ENCODE measurements at regions not wholly inside any gene's neighbourhood (a gene's known extent, or its start where the extent isn't known, plus 50 kb on each side); places are given as distances from the start of the nearest gene placed in this dataset.

DNA sequence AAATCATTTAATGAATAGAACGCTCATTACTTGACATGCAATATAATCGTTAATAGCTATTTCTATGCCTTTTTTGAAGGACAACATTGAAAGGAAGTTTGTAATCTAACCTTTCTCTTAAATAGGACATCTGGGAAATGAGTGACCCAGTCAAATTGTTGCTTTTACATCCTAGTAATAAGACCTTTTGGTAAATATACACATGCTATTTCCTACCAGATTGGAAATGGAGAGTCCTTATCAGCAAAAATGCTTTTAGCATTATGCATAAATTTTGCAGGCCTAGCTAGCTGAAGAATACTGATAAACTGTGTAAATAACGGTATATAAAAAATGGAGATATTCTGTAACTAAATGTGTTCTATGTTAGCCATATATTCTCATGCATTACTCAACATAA, 567.3 kb upstream of the DSEL start:
- Histone ChIP-seq H3K27ac (no peak overlapping the region), H3K4me3 (no peak overlapping the region), H3K4me1 (ENCODE audit: insufficient read depth) (no peaks in the 10 kb centered on the region), H3K9me3 (ENCODE audit: low read depth) (no peaks in the 10 kb centered on the region), H3K36me3 (replicated peaks; ENCODE audit: insufficient read depth, low read depth) (no peaks in the 10 kb centered on the region), H3K9me2 (replicated peaks; ENCODE audit: insufficient read depth) (no peaks in the 10 kb centered on the region), H3K27me3 (no peaks in the 10 kb centered on the region), H2AFZ (no peak overlapping the region), H3K79me2 (no peaks in the 10 kb centered on the region), H3K4me2 (no peak overlapping the region), H4K20me1 (ENCODE audit: insufficient read depth, poor library complexity, severe bottlenecking) (no peaks in the 10 kb centered on the region)
- TF ChIP-seq EZH2phosphoT487 (IDR thresholded peaks at IDR 0.05; ENCODE audit: low read depth, severe bottlenecking, unreplicated experiment) (no peak), EZH2 (IDR thresholded peaks at IDR 0.05; ENCODE audit: borderline replicate concordance) (no peak), CTCF (IDR thresholded peaks at IDR 0.05; ENCODE audit: poor library complexity) (no peak)
- WGBS (ENCODE audit: low lambda C conversion rate, missing lambda C conversion rate): 82% methylated on average over 3 of the region's 3 CpGs
- no peak for DNase-seq (ENCODE audit: low spot score)

DNA sequence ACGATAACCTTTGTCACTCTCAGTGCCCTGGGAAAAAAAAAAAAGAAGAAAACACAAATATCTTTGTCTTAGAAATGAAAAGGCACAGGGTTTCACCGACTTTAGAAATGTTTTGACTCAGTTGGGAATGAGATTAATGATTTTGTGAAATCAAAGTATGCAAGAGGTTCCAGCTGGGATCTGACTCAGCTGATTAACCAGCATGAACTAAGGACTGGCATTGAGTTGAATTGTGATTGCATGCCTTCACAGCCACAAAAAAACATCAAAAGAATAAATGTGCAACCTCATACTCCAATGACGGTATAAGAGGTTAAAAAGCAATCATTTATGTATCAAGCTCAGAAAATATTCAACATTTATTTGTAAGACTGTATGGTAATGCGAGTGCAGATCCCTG, 566.6 kb upstream of the DSEL start:
- Histone ChIP-seq H3K4me1 (ENCODE audit: insufficient read depth) (no peaks in the 10 kb centered on the region), H3K4me3 (no peak overlapping the region), H3K27me3 (no peaks in the 10 kb centered on the region), H3K36me3 (replicated peaks; ENCODE audit: insufficient read depth, low read depth) (no peaks in the 10 kb centered on the region), H2AFZ (no peak overlapping the region), H3K4me2 (no peak overlapping the region), H3K9me3 (ENCODE audit: low read depth) (no peaks in the 10 kb centered on the region), H3K9me2 (replicated peaks; ENCODE audit: insufficient read depth) (no peaks in the 10 kb centered on the region), H4K20me1 (ENCODE audit: insufficient read depth, poor library complexity, severe bottlenecking) (no peaks in the 10 kb centered on the region), H3K27ac (no peak overlapping the region), H3K79me2 (no peaks in the 10 kb centered on the region)
- TF ChIP-seq CTCF (IDR thresholded peaks at IDR 0.05; ENCODE audit: poor library complexity) (no peak), EZH2phosphoT487 (IDR thresholded peaks at IDR 0.05; ENCODE audit: low read depth, severe bottlenecking, unreplicated experiment) (no peak), EZH2 (IDR thresholded peaks at IDR 0.05; ENCODE audit: borderline replicate concordance) (no peak)
- no peak for DNase-seq (ENCODE audit: low spot score)
- WGBS (ENCODE audit: low lambda C conversion rate, missing lambda C conversion rate): 86% methylated on average over 4 of the region's 4 CpGs

GRCh38 chr18:68072744-68073143, 556.2 kb upstream of the DSEL start:
- no peak overlapping the region for H2AFZ ChIP-seq
- 84% methylated on average over 7 of the region's 7 CpGs for WGBS (ENCODE audit: low lambda C conversion rate, missing lambda C conversion rate)
- no peaks in the 10 kb centered on the region for H3K27me3 ChIP-seq
- no peak overlapping the region for H3K4me3 ChIP-seq
- TF ChIP-seq CTCF (IDR thresholded peaks at IDR 0.05; ENCODE audit: poor library complexity): no peak
- TF ChIP-seq EZH2phosphoT487 (IDR thresholded peaks at IDR 0.05; ENCODE audit: low read depth, severe bottlenecking, unreplicated experiment): no peak
- no peak for TF ChIP-seq EZH2 (IDR thresholded peaks at IDR 0.05; ENCODE audit: borderline replicate concordance)
- H3K79me2 ChIP-seq: no peaks in the 10 kb centered on the region
- no peaks in the 10 kb centered on the region for H4K20me1 ChIP-seq (ENCODE audit: insufficient read depth, poor library complexity, severe bottlenecking)
- H3K27ac ChIP-seq: no peak overlapping the region
- no peak overlapping the region for H3K4me2 ChIP-seq
- no peaks in the 10 kb centered on the region for H3K9me2 ChIP-seq (replicated peaks; ENCODE audit: insufficient read depth)
- no peaks in the 10 kb centered on the region for H3K36me3 ChIP-seq (replicated peaks; ENCODE audit: insufficient read depth, low read depth)
- no peak for DNase-seq (ENCODE audit: low spot score)
- H3K9me3 ChIP-seq (ENCODE audit: low read depth): no peaks in the 10 kb centered on the region
- no peaks in the 10 kb centered on the region for H3K4me1 ChIP-seq (ENCODE audit: insufficient read depth)

- Histone ChIP-seq H3K27ac (no peak overlapping the region), H3K27me3 (no peaks in the 10 kb centered on the region), H4K20me1 (ENCODE audit: insufficient read depth, poor library complexity, severe bottlenecking) (no peaks in the 10 kb centered on the region), H3K4me1 (ENCODE audit: insufficient read depth) (no peaks in the 10 kb centered on the region), H3K4me3 (no peak overlapping the region), H3K36me3 (replicated peaks; ENCODE audit: insufficient read depth, low read depth) (no peaks in the 10 kb centered on the region), H2AFZ (no peak overlapping the region), H3K9me3 (ENCODE audit: low read depth) (no peaks in the 10 kb centered on the region), H3K4me2 (no peak overlapping the region), H3K9me2 (replicated peaks; ENCODE audit: insufficient read depth) (no peaks in the 10 kb centered on the region), H3K79me2 (no peaks in the 10 kb centered on the region)
- DNase-seq (ENCODE audit: low spot score): no peak
- no peak for TF ChIP-seq CTCF (IDR thresholded peaks at IDR 0.05; ENCODE audit: poor library complexity)
- no peak for TF ChIP-seq EZH2 (IDR thresholded peaks at IDR 0.05; ENCODE audit: borderline replicate concordance)
- no peak for TF ChIP-seq EZH2phosphoT487 (IDR thresholded peaks at IDR 0.05; ENCODE audit: low read depth, severe bottlenecking, unreplicated experiment)
- WGBS (ENCODE audit: low lambda C conversion rate, missing lambda C conversion rate): 94% methylated on average over 1 of the region's 1 CpG
Observed at GRCh38 chr18:68060871-68061270, 544.4 kb upstream of the DSEL start.

Measured in hepatocyte (in vitro differentiated cells).